GM19324 (cell line): ENCODE measurements at regions not wholly inside any gene's neighbourhood (a gene's known extent, or its start where the extent isn't known, plus 50 kb on each side); places are given as distances from the start of the nearest gene placed in this dataset.

Experiments
- ATAC-seq: cut with Tn5 transposase; IDR thresholded peaks from one replicate; pipeline ENCODE4 v1.9.1; 2021; ENCODE audit warnings: mild to moderate bottlenecking, moderate library complexity; ENCODE audit not compliant: unreplicated experiment, low FRiP score

GRCh38 chr1:96309783-96310182, 411.8 kb upstream of the PTBP2 start:
- no peak for ATAC-seq

DNA sequence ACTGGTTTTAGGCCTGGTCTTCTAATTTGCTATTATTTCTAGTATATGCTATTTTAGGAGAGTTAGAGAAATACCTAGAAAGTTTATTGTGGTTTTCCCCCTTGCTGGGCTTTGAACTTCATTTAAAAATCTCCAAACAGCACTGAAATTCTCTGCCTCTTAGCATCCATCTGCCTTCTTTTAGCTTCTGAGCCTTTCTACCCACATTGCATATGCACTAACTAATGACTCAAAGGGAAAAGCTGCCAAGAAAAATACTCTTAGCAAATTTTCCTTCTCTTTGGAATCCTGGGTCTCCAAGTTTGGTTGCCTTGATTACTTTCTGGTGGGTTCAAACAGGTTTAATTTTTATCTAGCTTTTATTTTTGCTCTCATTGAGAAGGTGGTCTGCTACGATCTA, 408.4 kb upstream of the PTBP2 start:
- no peak for ATAC-seq

DNA sequence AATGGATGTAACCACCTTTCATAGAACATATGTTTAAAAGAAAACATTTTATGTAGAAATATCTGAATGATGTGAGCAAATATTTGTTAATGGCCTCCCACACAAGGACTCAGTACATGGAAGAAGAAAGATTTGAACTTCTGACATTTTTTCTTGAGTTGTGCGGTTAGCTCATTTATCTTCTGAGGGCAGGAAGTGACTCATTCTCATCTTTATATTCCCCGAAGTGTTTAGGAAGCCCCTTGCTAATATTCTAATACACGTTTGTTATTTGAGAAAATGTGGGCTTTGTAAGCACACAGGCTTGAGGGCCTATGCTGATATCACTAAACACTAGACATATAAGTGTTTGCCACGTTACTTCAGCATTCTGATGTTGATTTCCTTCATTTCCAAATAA, 392.5 kb upstream of the PTBP2 start:
- ATAC-seq, result no peak

DNA sequence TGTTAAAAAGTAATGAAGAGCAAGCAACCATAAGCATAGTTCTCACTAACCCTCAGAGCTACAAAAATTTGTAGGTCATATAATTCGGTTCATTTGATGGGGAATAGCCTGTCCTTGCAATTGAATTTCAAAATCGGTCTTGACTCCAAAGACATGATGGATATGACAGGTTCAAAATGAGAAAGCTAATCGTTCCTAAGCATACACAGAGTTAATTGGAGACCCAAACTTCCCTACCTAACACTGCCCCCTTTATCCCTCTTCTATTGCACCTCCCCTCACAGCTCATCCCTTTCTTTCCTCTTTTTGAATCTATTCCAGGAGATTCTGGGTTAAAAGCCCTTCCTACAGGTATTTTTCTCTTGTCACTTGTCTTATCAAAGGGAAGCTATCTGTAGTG, 390.0 kb upstream of the PTBP2 start:
- ATAC-seq, result no peak

DNA sequence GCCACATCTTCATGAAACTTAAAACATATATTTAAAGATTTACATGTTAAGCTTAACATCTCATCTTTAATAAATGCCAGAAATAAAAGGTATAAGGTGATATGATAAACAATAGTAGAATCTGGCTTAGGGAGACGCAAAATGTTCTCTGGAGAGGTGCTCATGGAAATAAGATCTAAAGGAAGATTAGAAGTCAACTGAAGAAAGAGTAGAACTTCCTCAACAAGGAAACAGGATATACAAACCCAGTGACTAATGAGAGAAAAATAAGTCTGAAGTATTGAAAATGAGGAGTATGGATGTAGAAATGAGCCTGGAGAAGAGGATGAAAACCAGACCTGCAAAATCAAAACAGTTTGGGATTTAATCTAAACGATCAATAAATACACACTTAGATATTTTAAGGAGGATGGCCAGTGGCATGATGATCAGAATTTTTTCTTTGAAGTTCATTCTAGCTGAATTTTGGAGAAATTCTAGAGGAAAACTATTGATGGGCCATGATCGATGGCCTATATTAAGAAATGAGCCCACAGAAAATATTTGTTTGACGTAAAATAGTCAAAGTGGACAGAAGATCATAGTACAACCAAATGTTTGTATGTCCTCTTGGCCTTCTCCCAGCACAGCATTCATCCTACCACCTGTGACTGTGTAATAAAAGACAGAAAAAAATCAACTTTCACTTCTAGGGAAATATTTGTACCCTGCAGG, 387.9 kb upstream of the PTBP2 start:
- ATAC-seq, result no peak

DNA sequence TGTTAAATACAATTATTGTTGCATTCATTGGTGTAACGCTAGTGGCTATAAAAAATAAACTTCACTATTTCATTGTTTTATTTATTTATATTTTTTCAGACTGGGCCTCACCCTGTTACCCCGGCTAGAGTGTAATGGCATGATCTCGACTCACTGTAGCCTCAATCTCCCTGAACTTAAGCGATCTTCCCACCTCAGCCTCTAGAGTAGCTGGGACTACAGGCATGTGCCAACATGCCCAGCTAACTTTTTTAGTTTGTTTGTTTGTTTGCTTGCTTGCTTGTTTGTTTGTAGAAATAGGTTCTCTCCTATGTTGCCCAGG, 387.4 kb upstream of the PTBP2 start:
- no peak for ATAC-seq

- ATAC-seq, result no peak
Observed at GRCh38 chr1:96338622-96339021, 383.0 kb upstream of the PTBP2 start.

DNA sequence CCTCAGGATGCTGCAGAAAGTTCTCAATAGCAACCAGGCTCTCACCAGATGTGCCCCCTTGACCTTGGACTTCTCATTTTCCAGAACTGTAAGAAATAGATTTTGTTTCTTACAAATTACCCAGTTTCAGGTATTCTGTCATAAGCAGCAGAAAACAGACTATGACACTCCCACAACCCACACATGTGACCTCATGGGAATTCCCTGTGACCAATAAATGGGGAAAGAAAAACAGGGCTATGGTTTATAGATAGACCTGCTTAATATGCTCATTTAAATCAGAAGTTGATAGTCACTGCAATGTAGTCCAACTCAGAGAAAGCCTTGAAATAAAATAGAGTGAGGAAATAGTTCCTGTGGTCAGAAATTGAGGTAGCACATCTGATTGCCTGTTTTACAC, 380.9 kb upstream of the PTBP2 start:
- ATAC-seq, result no peak

GRCh38 chr1:96346719-96347118, 374.9 kb upstream of the PTBP2 start:
- no peak for ATAC-seq

GRCh38 chr1:96349896-96350295, 371.7 kb upstream of the PTBP2 start:
- ATAC-seq, result no peak

DNA sequence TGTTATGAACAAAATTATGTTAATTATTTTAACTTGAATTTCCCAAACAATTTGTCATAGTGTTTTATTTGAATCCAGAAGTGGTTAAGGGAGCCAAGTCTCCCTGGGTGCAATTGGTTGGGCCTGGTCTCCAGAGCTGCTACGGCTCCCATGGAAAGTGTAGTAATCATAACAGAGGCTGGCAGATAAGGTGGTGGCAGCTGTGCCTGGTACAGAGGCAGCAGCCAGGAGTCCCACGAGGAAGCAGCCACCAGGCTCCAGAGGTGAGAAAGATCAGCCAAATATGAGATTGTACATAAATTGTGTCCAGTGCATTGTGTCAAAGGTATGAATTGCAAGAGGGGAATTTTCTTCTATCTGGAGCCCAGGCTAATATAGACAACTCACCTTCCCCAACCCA, 368.9 kb upstream of the PTBP2 start:
- no peak for ATAC-seq

DNA sequence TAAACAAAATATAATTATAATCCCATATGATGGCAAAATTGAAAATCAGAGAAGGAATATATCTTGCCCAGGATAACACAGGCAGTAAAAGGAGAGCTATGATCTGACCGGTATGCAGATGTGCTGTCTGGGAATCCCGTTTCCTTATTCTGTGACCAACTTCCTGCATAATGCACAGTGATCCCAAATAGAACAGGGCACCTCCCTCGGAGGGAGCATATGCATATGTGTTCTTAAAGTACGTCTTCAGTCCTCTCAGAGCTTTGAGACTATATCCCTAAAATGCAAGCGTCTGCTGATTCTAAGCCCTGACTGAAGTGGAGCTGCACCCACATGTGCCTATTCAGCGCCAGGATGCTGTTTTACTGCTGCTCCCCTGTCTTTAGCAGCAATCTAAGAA, 366.1 kb upstream of the PTBP2 start:
- no peak for ATAC-seq

DNA sequence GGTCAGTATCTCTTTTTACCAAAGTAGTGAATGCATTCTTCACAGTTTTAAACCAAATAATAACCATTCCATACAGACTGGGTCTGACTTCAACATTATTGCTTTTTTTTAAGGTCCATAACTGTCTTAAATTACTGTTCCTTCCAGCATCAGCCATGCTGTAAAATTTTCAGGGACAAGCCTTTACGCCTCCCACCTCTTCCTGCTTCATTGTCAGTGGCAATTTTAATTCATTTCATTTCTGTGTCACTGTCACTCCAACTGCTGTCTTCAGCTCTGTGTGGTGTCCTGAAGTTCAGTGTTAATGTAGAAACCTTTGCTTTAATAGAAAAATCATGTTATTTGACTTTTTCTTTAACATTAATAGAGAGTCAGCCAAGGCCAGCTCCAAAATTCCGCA, 365.6 kb upstream of the PTBP2 start:
- no peak for ATAC-seq

- no peak for ATAC-seq
Observed at GRCh38 chr1:96357141-96357765, 364.3 kb upstream of the PTBP2 start.

DNA sequence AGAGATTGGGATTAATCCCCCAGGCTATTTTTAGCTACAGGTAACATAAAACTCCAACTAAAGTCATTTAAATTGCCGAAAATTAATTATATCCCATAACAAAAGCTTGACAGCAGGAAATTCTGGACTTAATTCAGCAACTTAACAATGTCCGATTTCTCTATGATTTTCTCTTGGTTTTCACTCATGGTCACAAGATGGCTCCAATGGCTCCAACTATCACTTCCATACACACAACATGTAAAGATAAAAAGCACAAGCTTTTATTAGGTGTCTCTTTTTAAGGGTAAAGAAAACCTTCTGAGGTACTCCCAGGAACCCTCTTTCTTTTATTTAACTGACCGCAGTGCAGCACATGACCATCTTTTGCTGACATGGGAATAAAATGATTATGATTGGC, 363.5 kb upstream of the PTBP2 start:
- no peak for ATAC-seq

DNA sequence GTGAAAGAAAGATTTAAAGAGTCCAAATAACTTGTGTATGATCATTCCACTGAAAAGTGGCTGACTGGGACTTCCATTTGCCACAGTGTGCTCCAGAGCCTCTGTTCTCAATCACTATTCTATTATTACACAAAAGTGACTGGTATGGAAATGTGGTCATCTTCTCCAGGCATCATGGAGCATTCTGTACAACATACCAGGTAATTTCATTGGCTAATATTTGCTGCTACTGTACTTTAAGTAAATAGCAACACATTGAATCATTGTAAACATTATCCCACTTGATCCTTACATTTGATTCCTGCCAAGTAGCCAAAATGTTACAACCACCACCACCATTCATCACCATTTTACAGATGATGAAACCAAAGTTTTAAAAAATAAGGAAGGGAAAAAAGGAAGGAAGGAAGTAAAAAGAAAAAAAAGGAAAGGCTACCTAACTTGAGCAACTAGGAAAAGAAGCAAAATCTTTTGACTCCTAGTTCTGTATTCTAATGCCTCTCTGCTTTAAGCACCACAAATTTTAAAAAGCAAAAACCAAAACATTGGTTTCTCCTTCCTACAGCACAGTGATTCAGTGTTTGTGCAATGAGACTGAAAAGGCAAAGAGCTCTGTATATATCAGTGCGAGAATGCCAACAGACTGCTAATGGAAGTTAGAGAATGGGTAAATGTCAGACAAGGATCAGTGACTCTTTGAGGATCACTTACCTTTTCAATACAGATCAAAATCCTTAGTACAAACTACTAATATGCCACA, 361.4 kb upstream of the PTBP2 start:
- no peak for ATAC-seq

DNA sequence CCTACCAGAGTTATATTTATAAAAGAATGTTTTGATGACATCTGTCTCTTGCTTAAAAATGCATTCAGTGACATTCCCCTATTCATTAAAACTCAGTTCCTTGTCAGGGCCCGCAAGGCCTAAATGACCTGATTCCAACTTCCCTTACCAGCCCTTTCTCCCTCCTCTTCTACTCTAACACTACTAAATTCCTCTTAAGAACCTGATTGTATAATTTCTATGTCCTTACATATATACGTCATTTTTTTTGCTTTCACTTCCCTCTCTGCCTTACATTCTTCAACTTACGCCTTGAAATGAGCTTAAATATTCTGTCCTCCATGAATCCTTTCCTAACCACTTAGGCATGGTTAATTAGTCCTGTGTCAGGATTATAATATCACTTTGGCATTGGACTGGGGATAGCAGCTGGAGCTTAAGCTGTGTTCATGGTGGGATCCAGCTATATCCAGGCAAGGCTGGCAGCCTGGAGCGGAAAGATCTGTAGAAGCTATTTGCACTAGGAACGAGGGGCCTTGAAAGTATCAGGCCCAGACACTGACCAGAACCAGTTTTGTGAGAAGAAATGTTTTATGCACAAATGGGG, 360.2 kb upstream of the PTBP2 start:
- no peak for ATAC-seq

- ATAC-seq, result no peak
Observed at GRCh38 chr1:96361961-96362360, 359.6 kb upstream of the PTBP2 start.

- ATAC-seq, result no peak
Observed at GRCh38 chr1:96362623-96363022, 359.0 kb upstream of the PTBP2 start.

GRCh38 chr1:96363826-96364225, 357.8 kb upstream of the PTBP2 start:
- no peak for ATAC-seq

- ATAC-seq, result no peak
Observed at GRCh38 chr1:96364576-96364975, 357.0 kb upstream of the PTBP2 start.

- ATAC-seq, result no peak
Observed at GRCh38 chr1:96365076-96365475, 356.5 kb upstream of the PTBP2 start.
